HG03439 (cell line): ENCODE measurements at regions not wholly inside any gene's neighbourhood (a gene's known extent, or its start where the extent isn't known, plus 50 kb on each side); places are given as distances from the start of the nearest gene placed in this dataset.

Experiments
- ATAC-seq: cut with Tn5 transposase; IDR thresholded peaks from one replicate; pipeline ENCODE4 v1.9.1; 2021; ENCODE audit warnings: mild to moderate bottlenecking, moderate library complexity; ENCODE audit not compliant: unreplicated experiment

DNA sequence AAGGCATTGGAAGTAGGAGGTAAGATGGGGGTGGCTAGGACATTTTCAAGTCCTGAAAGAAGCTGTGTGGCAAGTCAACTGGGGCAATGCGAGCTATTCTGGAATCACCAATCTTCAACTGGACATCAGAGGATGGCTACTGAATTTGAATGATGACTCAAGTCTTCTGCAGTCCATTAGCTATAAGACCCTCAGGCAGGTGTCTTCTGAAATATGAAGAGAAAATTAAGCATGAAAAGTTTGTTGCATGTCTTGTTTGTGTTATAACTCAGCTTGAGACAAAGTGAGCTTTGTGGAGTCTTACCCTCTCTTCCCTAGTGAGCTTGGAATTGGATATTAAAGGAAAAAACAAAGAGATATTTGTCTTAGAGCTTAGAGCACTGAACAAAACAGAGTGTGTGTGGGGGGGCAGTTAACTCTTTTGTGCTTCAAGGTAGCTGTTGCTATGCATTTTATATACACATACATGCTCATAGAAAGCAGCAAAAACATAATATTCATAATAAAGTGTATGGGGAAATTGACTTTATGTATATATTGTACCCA, 979.1 kb downstream of the MCTP2 start:
- ATAC-seq = no peak

GRCh38 chr15:95215017-95215416, 983.7 kb downstream of the MCTP2 start:
- ATAC-seq = no peak

DNA sequence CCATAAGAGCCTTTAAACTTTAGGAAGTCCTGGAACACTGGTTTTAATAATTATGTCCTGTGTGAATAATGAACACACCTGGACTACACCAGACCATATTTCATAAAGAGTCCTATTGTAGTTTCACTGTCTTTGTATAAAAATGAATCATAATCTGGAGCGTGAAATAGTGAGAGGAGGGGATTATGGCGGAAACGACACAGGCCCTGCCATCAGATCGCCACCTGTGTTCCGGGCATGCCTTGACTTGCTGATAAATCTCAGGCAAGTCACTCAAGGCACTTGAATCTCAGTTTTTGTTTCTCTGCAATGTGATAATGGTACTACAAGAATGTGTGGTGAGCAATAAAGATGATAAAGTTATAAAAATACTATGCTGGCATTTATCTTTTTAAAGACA, 995.5 kb downstream of the MCTP2 start:
- ATAC-seq = no peak

DNA sequence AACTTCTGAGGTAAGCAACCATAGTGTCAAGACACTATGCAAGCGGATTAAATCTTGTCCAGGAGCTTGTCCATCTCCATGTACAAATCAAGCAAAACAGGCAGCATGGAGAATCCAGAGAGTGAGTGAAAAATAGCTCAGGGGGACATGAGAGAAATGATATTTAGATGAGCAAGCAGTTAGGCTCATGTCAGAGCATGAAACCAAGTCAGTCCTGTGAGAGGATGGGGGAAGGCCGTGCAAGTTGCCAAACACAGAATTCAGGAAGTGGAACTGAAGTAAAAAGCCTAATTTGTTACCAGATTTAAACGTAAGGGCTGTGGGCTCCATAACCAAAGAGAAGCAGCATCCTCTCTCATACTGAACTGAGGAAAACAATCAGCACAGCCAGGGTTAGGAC, 995.9 kb downstream of the MCTP2 start:
- ATAC-seq = no peak

GRCh38 chr15:95228856-95229555, 997.6 kb downstream of the MCTP2 start:
- ATAC-seq = no peak

DNA sequence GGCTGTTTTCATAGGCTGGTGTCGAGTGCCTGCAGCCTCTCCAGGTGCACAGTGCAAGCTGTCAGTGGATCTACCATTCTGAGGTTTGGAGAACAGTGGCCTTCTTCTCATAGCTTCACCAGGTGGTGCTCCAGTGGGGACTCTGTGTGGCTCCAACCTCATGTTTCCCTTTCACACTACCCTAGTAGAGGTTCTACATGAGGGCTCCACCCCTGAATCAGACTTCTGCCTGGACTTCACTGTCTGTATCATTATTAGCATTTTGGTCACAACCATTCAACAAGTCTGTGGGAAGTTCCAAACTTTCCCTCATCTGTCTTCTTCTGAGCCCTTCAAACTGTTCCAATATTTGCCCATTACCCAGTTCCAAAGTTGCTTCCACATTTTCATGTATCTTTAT, 1003.7 kb downstream of the MCTP2 start:
- ATAC-seq = no peak

DNA sequence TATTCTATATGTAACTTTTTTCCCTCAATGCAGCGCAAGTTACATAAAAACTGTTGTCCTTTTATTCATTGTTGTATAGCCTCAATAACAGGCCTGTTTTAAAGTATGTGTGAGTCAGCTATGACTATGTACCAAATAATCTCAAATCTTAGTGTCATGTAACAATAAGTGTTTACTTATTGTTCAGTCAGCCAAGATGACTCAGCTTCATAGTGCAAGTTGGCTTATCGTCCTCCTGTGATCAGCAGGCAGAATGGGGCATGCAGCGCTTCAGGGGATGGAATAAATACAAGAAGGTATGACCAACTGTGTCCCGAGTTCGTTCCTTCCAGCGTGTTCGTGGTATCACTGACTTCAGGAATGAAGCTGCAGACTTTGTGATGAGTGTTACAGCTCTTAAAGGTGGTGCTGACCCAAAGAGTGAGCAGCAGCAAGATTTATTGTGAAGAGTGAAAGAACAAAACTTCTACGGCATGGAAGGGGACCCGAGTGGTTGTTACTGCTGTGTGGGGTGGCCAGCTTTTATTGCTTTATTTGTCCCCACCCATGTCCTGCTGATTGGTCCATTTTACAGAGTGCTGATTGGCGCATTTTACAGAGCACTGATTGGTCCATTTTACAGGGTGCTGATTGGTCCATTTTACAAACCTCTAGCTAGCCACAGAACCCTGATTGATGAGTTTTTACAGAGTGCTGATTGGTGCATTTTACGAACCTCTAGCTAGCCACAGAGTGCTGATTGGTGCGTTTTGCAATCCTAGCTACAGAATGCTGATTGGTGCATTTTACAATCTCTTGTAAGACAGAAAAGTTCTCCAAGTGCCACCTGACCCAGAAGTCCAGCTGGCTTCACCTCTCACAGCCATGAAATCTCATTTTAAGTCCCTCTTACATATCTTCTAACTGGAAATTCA, 1016.0 kb downstream of the MCTP2 start:
- ATAC-seq = no peak

- no peak for ATAC-seq
Observed at GRCh38 chr15:95249524-95249923, 1018.2 kb downstream of the MCTP2 start.

GRCh38 chr15:95252404-95252803, 1021.0 kb downstream of the MCTP2 start:
- no peak for ATAC-seq

DNA sequence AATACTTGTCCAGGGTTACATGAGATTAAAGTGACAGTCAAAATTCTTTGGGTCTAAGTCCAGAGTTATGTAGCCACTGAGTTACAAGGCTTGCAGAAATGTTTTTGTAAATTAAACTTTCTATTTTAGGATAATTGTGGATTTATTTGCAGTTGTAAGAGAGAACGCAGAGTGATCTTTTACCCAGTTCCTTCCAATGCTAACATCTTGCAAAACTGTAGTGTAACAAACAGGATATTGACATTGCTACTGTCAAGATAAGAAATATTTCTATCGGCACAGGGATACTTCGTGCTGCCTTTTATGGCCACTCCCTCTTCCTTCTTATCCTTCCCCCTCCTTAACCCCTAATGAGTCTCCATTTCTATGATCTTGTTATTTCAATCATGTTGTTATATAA, 1022.9 kb downstream of the MCTP2 start:
- ATAC-seq = no peak

DNA sequence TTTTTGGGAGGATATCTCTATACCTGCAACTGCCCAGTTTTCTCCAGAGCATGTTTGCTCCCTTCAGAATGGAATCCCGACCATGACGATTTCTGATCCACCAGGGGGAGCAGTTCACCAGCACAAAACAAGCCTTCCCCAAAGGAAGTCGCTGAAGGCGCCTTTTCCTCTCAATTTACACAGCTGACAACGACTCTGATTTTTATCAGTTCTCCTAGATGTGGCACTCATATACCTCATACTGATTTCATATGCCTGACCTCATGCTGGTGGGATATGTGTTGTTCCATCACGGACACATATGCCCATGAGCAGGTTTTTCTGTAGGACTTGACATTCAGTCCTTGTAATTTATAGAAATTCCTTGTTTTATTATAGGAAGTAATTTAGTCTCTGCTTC, 1028.2 kb downstream of the MCTP2 start:
- ATAC-seq = no peak

DNA sequence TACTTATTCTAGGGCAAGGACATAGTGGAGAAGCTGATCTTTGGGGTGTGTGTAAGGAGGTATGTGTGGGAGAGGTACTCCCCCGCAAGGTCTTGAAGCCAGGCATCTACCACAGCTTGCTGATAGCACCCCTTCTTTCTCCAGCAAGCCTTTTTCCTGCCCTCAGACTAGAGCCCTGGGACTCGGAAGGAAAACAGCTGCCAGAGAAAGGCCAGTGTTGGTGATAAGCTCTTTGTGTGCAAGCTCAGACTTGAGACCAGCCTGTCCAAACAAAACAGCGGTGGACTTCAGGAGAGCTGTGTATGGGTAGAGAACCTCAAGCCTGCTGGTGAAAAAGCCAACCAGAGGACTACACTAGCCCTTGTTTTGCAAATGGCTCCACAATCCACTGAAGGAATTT, 1028.6 kb downstream of the MCTP2 start:
- no peak for ATAC-seq

DNA sequence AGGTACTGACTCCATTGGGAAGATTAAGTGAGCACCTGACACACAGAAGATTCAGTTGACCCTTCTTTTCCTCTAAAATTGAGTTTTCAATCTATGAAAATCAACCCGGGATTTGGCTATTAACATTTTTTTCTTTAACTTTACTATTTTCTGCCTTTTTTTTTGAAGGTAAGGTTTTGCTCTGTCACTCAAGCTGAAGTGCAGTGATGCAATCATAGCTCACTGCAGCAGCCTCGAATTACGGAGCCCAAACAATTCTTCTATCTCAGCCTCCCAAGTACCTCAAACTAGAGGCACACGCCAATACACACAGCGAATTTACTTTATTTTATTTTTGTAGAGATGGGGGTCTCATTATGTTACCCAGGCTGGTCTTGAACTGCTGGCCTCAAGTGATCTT, 1029.5 kb downstream of the MCTP2 start:
- ATAC-seq = no peak

DNA sequence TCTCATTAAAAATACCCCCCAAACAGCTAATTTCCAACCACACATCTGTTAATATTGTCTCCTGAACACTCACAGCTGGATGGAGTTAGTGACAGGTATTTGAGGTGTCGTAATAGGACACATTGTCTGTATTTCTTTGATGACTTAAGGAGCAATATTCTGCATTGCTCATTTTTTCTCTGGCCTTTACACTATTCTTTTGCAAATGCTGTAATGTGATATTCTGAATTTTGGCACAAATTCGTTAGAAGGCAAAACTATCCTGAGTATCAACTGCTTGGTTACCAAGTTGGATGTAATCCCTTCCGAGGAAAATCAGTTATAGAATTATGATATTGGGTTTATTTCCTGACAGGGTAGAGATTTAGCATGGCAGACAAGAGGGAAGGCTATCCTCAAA, 1030.2 kb downstream of the MCTP2 start:
- ATAC-seq = no peak

DNA sequence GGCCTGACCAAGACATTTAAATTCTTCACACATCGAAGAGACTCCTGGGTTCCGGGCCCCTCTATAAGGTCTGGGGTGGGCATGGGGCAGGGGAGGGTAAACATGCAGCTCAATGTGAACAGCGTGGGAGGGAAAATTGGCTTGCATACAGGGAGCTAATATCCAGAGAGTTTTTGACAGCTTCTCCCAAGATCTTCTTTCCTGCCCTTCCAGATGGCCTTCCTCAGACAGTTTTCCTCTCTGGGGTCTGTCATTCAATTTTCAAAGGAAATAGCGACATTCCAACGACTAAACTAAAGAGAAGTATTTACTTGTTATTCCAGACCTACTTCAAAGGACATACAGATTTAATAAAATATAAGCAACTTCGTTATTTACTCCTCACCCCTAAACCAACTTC, 1030.6 kb downstream of the MCTP2 start:
- ATAC-seq = no peak

DNA sequence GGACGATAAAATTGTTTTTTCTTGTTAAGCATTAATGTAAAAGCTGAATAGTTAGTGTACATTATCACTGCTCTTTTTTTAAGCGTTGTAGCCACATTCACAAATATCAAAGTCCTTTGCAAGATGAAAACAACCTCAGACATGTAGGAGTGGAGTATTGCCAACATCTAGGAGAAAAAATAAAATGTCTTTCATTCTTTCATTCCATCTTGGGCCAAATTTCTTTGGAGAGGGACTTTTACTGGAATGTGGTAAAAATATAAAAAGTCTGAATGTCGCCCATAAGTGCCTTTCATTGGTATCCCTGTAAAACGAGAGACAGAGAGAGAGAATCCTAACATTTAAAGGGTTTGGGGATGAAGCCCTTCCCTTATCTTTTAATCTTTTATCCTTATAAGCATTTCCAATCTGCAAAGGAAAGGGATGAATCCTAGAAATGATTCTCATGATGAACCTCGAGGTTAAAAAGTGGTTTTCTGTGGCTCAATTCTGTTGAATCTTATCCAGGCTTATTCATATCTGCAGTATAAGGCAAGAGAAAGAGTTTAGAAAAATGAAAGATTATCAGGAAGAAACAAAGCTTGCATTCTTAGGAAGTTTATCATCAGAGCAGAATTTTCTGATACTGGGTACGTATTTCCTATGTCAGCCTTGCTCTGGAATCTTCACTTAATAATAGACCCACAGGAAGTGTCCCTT, 1031.7 kb downstream of the MCTP2 start:
- no peak for ATAC-seq

DNA sequence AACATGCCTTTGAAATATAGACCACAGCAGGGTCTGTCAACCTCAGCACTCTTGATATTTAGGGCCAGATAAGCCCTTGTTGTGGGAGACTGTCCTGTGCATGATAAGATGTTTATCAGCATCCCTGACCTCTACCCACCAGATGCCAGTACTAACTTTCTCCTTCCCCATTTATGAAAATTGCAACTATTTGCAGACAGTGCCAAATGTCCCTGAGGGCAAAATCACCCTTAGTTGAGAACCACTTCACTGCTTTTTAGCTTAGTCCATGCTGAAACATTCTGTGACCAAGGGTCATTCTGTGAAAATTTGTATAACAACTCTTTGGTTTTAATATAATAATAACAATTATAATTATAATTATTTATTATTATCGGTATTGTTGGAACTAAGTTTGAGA, 1032.4 kb downstream of the MCTP2 start:
- ATAC-seq = no peak

DNA sequence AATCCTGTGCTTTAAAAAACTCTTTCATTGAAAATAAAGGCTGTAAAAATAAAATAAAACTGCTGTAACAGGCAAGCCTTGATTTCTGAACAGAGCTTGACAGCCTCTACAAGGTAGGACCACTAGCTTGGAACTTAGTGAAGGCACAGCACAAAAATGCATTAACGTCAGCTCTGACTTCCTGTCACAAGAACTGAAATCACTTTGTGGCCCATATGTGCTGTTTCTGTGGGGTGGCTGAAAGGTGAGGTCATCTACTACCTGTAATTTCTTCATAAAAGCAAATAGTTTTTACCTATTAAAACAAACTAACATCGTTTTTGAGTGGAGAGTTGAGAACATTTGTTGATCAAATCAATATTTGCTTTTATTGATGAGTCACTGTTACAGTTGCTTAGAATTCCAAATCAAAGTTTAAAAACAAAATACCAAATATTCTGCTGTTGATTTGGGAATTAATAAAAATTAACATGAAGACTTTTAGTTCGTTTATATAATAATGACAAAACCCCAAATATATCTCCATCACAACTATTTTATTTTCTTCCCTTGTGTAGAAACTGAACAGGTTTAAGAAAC, 1034.1 kb downstream of the MCTP2 start:
- no peak for ATAC-seq

DNA sequence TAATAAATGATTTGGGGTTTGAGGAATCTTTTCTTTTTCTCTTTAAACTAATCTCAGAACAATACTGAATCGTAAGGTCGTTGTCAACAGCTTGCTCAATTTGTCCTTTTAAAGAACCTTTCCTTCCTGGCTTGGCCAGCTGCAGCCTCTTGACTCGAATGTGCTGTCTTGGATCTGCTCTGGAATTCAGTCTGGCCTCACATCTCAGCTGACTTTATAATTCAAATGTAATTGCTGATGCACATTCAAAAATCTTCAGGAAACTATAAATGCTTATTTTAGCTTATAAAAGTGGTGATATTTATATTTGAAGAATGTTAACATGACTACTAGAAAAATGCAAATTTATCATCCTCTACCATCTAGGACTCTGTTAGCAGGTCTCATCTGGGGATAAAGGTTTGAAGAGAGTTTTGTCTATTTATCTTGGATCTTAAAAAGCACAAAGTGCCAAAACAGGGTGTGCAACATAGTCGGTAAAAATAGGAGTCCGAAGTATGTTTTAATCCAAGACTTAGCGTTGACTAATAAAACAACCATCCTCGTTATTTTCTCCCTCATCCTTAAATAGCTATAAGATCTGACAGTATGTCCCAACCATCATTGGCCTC, 1035.2 kb downstream of the MCTP2 start:
- no peak for ATAC-seq

GRCh38 chr15:95267481-95267880, 1036.1 kb downstream of the MCTP2 start:
- ATAC-seq = no peak
